WI38 (cell line): ENCODE measurements at regions not wholly inside any gene's neighbourhood (a gene's known extent, or its start where the extent isn't known, plus 50 kb on each side); places are given as distances from the start of the nearest gene placed in this dataset.

Source experiments
- H3K4me3 ChIP-seq: 2 replicates; pipeline ENCODE4 v1.5.1; 2011; ENCODE audit warnings: low read depth, mild to moderate bottlenecking, control low read depth, low read length
- CTCF ChIP-seq: IDR thresholded peaks from 2 replicates; pipeline ENCODE4 v1.5.1; 2012; ENCODE audit warnings: low read depth, mild to moderate bottlenecking, control low read depth, low read length

GRCh38 chr2:153308466-153308865 lies 170.1 kb downstream of the RPRM start:
- no peak overlapping the region for H3K4me3 ChIP-seq
- no peak for TF ChIP-seq CTCF

- no peak for TF ChIP-seq CTCF
- no peak overlapping the region for H3K4me3 ChIP-seq
These were observed 171.3 kb downstream of the RPRM start for GRCh38 chr2:153307223-153307622.

GRCh38 chr2:153299809-153300208 lies 178.8 kb downstream of the RPRM start:
- no peak overlapping the region for H3K4me3 ChIP-seq
- no peak for TF ChIP-seq CTCF

GRCh38 chr2:153299217-153299616 lies 179.3 kb downstream of the RPRM start:
- H3K4me3 ChIP-seq: no peak overlapping the region
- no peak for TF ChIP-seq CTCF

GRCh38 chr2:153294199-153294786 lies 184.3 kb downstream of the RPRM start:
- TF ChIP-seq CTCF: no peak
- H3K4me3 ChIP-seq: no peak overlapping the region

GRCh38 chr2:153291718-153292117 lies 186.8 kb downstream of the RPRM start:
- TF ChIP-seq CTCF: no peak
- H3K4me3 ChIP-seq: no peak overlapping the region

GRCh38 chr2:153287109-153287801 lies 191.3 kb downstream of the RPRM start:
- TF ChIP-seq CTCF: no peak
- H3K4me3 ChIP-seq: no peak overlapping the region
